Left lobe of liver (tissue), 2 donors: ENCODE measurements at regions not wholly inside any gene's neighbourhood (a gene's known extent, or its start where the extent isn't known, plus 50 kb on each side); places are given as distances from the start of the nearest gene placed in this dataset.
"Not testable (repeated sequence)": the region's sequence is repeated elsewhere in the genome, so short reads cannot be mapped to it uniquely, and the experiment has no call there.

ENCODE experiments used
- ATAC-seq: fragments of 200-7000 bp; cut with Tn5 transposase; one replicate; pipeline ENCODE4 v1.9.1; 2020; ENCODE audit warnings: mild to moderate bottlenecking, moderate library complexity
- DNase-seq: peaks from one replicate; pipeline ENCODE4 v3.0.0-alpha.2; 2020; ENCODE audit warnings: low spot score
- donor health status: DM: no; HTN: no; CAD: no; lungs with moderate emphysema.
- donor health status: DM: no; HTN: yes; CAD: no.

DNA sequence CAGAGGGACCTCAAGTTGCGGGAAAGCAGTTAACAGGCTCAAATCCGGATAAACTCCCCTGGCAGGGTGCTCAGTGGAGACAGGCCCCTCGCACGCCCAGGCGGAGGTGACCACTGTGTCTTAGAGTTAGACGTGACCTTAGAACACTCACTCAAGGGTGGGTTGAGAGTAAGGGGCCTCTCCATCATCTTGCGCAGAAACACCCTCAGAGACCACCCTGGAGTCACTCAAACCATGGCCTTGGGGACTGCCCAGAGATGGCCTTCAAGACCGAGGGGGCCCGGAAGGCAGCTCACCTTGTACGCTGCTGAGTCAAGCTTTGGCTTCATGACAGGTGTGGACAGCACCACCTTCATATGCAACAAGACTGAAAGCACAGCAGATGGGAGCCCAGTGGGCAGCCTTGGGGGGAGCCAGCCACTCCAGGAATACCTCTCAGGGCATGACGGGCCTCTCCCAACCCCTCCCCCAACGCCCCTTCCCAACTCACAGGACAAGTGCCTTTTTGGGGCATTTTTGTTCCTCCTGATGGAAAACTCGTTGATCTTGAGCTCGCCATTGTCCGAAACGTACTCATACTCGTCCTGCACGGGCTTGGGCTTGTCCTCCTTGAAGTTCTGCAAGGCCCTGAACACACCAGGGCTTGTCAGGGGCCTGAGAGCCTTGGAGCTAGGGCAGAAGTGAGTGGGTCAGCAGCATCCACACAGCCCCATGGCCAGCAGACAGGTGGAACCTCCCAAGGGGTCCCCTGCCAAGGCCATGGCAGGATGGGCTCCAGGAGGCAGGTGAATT is 229.2 kb downstream of the TUBA3C start:
- no peak for DNase-seq
- no peak for ATAC-seq

DNA sequence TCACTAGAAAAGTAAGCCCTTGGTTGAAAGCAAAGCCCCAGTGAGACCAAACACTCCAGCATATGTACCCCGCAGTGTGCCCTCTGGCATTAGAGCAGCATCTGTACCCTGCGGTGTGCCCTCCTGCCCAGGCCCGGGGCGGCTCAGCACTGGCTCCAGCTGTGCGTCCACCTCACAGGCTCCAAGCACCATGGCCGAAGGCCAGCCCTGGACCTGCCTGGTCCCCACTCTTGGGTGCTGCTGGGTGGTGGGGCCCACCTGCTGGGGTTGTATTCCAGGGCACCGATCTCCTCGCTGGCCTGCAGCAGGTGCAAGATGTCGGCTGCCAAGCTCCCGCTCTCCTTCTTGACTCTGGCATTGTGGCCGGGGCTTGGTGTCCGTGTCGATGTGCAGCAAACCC is 230.2 kb downstream of the TUBA3C start:
- no peak for ATAC-seq
- DNase-seq: no peak

DNA sequence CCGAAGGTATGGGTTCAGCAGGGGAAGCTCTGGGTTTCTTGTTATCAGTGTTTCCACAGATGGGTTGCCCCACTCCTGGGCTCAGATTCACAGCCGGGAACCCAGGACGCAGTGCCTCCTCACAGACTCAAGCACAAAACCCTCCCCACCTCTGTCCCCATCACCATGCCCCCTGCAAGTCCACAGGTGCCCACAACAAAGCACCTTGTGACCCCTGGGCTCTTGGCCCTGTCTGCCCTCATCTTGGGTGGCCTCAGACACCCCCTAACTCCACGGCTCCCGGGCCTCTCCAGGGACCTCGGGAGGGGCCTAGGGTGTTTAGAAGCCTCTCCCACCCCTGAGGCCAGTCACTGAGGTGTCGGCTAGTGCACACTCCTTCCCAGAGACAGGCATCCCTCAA is 231.7 kb downstream of the TUBA3C start:
- no peak for DNase-seq
- no peak for ATAC-seq

DNA sequence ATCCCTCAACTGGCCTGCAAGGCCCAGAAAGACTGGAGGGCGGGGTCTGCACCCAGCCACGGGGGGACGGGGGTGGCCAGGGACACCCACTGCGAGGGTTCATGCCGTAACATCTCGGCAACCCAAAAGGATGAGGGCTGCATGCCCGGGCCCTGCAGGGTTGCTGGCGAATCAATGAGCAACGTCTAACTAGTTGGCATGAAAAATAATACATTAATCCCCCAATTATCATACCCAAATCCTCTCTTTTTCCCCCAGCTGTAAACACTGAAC is 232.2 kb downstream of the TUBA3C start:
- no peak for ATAC-seq
- DNase-seq: no peak

DNA sequence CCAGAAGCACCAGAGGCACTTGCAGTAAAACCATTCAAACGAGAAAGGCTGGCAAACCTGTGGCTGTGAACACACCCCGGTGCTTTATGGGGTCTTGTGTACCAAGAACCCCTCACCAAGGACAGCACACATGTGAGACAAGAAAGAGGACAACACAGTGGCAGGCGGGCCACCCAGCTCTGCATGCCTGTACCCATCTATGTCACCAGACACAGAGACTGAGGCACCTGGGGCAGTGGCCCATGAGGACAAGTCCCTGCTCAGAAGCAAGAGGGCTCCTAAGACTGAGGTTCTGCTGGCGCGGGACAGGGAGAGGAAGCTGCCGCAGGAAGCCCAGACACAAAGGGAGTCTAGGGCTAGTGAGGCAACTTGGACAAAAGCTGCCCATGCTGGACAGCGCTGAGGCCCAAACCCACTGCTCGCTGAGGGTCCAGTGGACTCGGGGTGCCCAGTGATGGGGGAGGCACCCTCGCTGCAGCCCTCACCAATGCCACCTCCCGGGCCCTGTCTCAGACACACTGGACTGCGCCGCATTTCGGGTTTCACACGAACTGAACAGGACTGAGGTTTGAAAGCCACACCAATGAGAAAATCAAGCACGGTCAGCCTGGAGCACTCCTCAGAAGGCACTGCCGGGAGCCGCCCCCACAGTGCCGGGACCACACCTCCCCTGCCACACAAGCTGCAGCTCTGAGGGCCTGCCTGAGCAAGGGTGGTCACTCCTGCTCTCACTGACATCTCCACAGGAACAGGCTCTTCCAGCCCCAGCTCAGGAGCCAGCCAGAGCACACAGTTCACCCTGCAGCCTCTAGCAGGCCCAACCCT is 232.7 kb downstream of the TUBA3C start:
- no peak for ATAC-seq

DNA sequence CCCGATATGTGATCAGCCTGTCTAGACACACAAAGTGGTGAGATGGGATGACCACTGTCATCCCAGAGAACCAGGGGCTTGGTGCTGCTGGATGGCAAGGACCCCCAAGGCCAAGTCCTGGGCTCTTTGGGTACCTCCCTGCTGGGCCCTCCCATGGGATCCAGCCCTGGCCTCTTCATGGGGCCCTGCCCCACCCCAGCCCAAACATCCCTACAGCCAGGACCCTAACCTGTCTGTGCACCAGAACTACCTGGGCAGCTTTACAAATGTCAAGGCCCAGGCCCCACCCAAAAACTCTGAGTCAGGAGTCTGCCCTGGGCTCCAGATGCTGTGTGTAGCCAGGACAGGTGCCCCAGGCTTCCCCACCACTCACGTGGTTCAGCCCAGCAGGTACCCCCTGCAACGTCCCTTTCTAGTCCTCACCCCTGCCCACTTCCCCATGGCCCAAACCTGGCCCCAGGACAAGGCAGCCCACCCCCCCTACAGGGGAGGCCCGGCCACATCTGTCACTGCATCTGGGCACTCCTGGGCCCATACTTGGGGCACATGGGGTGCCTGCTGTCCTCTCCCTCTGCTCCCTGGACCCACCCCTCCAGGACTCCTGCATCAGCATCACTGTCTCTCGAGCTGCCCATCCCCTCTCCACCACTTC is 233.5 kb downstream of the TUBA3C start:
- DNase-seq: no peak

More for the DNA sequence above, 232.7 kb downstream of the TUBA3C start:
- DNase-seq: no peak

DNA sequence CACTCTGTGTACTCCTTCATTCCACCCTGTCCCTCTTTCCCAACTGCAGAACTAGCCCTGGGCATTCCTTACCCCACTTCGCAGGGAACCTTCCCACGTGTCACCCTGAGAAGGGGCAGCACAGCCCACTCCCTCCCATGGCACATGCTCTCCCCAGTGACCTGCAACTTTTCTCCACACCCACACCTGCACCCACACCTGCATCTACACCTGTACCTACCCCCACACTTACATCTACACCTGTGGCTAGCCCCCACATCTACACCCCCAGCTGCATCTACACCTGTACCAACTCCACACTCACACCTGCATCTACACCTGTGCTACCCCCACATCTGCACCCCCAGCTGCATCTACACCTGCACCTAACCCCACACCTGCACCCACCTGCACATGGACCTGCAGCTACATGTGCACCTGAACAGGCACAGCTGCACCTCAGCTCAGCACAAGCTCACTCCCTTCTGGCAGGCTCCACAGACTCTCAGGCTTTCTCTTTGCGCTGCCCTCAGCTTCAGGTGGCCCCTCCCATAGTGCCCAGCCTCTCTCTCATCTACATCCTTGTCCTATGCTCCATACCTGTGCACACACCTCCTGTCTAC is 234.1 kb downstream of the TUBA3C start:
- no peak for ATAC-seq
- no peak for DNase-seq

More for the DNA sequence above, 233.5 kb downstream of the TUBA3C start:
- ATAC-seq: no peak

DNA sequence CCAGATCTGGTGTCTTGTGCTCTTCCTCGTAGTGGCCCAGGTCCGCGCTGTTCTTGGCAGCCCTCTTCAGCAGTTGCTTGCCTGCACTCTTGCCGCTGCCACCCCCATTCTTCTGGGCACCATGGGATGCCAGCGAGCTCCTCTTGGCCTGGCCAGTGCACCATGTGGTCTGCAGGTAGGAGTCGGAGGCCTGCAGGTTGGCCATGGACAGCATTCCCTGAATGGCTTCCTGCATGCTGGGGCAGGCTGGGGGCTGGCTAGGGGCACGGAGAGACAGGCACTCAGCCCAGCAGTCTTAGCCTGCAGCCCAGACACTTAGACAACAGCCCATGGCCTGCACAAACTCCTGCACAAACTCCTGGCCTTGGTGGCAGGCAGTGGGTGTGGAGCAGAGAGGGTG is 234.9 kb downstream of the TUBA3C start:
- DNase-seq (no peak), ATAC-seq (no peak)

DNA sequence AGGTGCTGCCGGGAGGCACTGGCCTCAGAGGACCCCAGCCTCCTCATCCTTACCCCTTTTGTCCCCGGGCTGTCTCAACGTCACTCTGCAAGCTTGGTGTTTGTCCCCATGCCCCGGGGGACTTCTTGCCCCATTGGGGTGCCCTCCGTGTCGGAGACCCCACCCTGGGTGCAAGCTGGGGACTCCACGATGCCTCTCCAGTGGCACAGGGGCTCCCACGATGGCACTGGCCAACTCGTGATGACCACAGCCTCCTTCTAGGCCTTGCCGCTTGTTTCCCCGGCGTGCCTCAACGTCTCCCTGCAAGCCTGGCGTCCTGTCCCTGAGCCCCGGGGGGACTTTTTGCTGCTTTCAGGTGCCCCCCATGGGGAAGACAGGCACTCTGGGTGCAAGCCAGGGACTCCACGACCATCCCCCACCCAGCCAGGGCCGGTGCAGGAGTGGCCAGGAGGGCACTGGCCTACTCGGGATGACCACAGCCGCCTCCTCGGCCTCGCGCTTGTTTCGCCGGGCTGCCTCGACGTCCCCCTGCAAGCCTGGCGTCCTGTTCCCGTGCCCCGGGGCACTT is 237.0 kb downstream of the TUBA3C start:
- DNase-seq (no peak), ATAC-seq (no peak)

DNA sequence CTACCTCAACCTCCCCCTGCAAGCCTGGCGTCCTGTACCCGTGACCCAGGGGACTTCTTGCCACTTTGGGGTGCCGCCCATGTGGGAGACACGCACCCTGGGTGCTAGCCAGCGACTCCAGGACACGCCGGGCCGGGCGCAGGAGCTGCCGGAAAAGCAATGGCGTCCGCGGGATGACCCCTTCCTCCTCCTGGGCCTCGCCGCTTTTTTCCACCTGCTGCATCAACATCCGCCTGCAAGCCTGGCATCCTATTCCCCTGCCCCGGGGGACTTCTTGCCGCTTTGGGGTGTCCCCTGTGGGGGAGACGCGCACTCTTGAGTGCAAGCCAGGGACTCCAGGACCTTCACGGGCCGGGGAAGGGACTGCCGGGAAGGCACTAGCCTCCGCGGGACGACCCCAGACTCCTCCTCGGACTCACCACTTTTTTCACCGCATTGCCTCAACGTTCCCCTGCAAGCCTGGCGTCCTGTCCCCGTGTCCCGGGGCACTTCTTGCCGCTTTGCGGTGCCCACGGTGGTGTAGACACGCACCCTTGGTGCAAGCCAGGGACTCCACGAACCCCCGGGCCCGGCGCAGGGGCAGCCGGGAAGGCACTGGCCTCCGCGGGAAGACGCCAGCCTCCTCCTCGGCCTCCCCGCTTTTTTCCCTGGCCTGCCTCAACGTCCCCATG is 237.8 kb downstream of the TUBA3C start:
- DNase-seq (peak; percentile 37), ATAC-seq (no peak)

DNA sequence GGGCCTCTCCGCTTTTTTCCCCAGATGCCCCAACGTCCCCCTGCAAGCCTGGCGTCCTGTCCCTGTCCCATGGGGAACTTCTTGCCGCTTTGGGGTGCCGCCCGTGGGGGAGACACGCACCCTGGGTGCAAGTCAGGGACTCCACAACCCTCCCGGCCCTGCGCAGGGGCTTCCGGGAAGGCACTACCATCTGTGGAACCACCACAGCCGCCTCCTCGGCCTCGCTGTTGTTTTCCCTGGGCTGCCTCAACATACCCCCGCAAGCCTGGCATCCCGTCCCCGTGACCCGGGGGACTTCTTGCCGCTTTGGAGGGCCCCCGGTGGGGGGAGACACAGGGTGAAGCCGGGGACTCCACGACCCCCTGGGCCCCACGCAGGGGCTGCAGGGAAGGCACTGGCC is 238.4 kb downstream of the TUBA3C start:
- ATAC-seq (no peak), DNase-seq (peak; percentile 40)

DNA sequence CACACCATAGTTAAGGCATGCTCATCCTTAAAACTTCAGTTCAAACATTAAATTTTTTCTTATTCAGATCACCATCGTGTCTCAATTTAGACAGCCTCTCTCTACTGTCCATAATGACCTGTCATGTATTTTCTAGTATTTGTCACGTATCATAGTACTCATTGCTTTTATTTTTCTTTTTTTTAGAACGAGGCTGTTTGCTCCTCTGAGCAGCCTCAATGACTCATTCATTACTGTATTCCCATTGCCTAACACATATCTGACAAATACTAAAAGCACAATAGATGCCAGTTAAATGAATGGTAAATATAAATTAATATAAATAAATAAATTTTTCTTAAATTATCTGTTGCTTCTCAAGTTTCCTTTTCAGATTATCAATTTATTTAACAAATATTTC is 245.5 kb downstream of the TUBA3C start:
- DNase-seq (no peak), ATAC-seq (no peak)

DNA sequence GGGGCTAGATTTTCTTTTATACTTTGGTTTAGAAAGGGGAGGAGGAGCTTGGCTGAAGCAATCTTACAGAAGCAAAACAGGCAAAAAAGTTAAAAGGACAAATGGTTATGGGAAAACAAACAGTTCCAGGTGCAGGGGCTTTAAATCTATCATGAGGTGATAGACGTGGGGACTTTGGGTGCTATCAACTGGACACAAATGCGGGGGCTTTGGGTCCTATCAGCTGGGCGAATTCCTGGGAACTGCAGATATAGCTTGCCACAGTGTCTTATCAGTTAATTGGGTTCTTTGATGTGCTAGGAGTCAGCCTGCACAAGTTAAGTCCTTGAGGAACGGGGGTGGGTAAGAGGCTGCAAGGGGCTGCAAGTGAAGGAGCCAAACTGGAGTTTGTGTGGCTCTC is 260.6 kb downstream of the TUBA3C start:
- ATAC-seq (no peak), DNase-seq (no peak)

DNA sequence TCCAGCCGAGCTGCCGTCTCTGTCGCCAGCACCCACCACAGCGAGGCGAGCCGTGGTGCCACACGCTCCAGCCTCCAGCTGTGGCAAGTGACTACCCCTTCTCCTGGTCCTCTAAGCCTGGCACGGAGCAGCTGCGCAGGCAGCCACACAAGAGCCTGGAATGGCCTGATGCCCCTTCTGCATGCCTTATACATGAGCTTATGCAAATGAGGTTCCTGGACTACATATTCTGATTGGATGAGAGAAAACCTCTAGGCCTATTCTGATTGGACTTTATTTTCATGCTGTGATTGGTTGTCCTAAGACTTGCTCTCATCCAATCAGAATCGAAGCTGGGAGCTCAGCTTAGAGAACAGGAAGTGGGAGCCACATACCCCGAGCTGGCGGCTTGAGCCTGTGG is 276.5 kb downstream of the TUBA3C start:
- ATAC-seq, DNase-seq: not testable (repeated sequence)

DNA sequence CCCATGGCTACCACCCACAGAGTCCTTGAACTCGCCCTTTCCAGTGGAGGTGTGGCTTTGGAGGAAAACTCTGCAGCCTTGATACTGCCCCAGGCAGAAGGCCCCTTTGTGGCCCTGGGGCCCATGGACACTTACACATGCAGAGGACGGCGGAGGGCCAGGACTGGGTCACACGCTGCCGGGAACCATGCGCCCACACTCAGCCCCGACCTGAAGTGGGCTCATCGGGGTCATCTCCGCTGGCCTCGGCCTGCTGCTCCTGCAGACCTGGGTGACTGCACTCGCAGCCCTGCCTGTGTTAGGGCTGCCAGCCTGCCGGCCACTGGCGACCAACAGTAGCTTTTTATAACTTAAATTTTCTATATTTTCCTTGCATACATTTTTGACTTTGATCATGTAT is 286.2 kb downstream of the TUBA3C start:
- not testable (repeated sequence) for ATAC-seq

DNA sequence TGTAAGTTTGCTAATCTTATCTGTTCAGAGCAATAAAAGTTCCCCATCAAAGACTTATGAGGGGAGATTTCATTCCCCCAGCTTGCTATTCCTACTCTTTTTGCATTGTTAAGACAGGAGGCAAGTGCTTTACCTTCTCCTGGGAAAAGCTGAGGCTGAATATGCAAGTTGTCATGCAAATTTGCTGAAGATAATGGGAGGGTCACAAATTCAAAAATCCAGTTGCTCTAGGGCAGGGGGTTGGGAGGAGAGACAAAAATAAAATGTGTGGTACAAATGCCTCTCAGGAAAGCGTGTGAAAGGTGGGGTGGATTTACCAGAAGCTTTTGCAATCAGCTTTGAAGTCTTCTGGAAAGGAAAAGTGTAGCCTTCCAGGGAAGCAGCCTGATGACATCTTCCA is 290.4 kb downstream of the TUBA3C start:
- not testable (repeated sequence) for DNase-seq, ATAC-seq

More for the DNA sequence above, 286.2 kb downstream of the TUBA3C start:
- DNase-seq: not testable (repeated sequence)

DNA sequence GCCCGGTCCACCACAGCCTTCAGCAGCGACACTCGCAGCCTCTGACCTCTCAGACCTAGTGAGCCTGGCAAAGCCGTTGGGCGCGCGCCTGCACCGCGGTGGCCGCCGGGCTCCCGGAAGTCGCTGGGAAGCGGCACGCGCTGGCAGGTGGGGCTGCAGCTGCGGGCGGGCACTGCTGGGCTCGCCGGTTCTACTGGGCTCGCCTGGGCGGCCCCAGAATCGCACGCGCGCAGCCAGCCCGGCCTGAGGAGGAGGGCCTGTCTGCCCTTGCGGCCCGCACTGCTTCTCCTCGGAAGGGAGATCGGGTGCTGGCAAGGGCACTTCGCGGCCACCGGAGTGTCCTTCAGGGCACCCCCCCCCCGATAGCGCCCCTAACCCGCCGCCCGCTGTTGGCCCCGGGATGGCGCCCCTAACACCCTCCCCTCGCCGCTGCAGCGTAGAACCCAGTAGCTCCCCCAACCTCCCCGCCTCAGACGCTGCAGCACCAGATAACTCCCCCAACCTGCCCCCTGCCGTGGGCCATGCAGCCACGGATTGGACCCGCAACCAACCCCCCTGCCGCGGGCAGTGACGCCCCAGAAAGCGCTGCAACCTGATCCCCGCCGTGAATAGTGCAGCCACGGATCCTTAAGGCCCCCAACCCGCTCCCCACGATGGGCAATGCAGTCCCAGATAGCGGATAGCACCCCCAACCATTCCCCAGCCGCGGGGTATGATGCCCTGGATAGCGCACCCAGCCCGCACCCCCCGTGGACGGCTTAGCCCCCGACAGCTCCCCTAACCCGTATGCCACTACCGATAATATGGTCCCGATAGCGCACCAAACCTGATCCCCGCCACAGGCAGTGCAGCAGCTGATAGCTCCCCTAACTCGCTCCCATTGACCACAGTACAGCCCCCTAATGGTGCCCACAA is 306.5 kb downstream of the TUBA3C start:
- ATAC-seq: peak; percentile 68
- not testable (repeated sequence) for DNase-seq

DNA sequence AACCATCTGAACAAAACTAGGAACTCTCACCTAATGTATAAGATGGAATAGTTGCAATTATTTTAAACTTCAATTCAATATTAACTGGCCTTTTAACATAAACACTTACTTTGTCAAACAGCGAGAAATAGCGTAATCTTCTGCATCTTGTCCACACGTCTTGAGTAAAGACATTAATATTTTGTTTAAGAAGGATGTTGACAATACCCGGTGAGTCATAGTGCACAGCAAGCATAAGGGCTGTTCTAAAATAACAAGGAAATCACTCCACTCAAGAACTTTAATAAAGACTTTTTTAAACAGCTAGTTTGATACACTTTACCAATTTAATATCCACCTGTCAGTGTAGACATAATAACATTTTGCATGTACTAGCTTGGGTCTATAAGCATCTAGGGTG is 311.1 kb downstream of the TUBA3C start:
- DNase-seq: not testable (repeated sequence)

DNA sequence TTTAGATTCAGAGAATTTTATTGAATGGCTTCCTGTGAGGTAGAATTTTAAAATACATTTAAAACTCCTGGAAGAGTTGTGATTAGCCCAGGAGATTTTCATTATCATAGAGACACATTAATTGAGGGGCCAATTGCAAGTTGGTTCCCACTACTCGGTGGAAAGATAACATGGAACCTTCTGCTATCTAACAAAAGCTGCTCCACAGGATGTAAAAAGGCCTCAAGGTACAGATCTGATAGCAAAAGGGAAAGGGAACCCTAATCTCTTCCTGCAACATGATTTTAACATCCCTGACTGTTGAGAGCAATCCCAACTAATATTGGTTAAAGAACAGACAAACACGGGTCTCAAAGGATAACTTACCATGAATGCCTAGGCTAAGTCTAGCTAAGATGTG is 312.3 kb downstream of the TUBA3C start:
- ATAC-seq, DNase-seq: not testable (repeated sequence)

More for the DNA sequence above, 311.1 kb downstream of the TUBA3C start:
- ATAC-seq: not testable (repeated sequence)
